RPMI7951 (cell line): ENCODE measurements at regions not wholly inside any gene's neighbourhood (a gene's known extent, or its start where the extent isn't known, plus 50 kb on each side); places are given as distances from the start of the nearest gene placed in this dataset.
"Not testable (repeated sequence)": the region's sequence is repeated elsewhere in the genome, so short reads cannot be mapped to it uniquely, and the experiment has no call there.

Experiments
- DNase-seq: peaks from one replicate; pipeline ENCODE4 v3.0.0-alpha.2; 2012; ENCODE audit warnings: low read depth

DNA sequence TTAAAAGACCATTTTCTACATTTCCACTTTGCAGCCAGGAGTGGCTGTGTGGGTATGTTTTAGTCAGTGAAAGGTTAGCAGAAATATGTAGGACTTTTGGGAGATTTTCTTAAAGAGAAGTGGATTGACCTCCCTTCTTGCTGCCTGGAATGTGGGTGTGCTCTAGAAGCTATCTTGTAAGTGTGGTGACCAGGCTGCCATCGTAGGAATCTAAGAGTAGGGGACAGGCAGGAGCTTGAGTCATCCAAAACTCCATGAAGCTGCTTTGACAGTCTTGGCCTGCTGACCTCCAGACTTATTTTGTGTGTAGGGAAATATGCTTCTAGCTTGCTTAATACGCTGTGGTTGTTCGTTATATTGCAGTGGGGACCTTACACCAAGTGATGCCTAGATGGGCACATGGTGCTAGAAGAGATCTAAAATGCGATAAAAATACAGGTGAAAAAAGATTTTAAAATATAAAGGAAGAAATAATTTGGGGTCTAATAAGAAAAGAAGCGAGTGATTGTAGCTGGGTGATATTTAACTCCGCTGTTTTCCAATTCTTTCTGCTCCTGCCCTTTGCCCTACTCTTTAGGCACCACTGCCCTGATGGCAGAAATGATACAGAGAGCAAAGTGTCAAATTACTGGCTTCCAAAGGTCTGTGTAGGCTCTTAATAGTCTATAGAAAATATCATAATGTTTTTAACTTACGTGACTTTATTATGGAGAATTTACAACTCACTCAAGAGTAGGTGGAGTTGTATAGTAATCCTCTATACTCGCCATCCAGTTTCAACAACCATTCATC lies 298.2 kb upstream of the ZNF608 start:
- peak; percentile 69 for DNase-seq

DNA sequence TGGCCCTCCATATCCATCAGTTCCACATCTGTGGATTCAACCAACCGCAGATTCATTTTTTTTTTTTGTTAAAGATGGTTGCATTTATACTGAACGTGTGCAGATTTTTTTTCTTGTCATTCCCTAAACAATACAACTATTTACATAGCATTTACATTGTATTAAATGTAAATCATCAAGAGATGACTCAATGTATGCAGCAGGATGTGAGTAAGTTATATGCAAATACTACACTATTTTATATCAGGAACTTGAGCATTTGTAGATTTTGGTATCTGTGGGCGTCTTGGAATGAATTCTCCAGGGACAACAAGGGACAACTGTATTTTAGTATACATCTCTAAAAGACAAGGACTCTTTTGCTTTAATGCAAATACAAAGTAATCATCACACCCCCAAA lies 299.2 kb upstream of the ZNF608 start:
- no peak for DNase-seq

DNA sequence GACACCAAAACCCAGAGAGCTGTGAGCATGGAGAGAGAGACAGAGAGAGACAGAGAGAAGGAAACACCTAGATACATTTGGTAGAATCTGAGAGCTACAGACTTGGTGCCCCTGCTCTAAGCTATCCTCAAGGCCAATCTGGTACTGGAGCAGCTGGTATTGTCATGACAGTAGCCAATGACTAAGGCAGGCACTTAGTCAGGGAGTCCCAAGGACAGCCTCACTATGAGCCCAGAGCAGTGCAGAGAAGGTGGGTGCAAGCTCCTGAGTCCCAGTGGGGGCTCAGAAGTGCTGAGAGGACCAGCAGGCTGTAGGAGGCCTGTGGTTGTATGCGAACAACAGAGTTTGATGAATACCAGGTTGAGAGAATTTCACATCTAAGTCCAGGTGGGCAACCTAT lies 300.4 kb upstream of the ZNF608 start:
- DNase-seq, result no peak

DNA sequence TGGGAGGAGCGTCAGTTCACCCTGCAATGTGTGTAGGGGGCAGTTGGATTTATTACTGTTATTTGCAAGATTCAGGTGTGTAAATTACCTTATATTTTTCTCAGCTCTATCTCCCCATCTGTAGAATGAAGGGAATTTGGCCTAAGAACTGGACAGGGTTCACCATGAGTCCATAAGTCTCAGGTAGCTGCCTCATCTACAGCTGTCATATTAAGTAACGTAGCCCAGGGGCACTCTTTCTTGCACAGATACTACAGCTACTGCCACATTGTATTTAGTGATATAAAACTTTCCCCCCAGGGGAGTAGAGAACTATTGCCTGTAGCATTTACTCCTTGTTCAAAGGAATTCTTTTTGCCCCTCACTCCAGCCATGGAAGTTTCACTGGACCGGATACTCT lies 301.4 kb upstream of the ZNF608 start:
- no peak for DNase-seq

DNA sequence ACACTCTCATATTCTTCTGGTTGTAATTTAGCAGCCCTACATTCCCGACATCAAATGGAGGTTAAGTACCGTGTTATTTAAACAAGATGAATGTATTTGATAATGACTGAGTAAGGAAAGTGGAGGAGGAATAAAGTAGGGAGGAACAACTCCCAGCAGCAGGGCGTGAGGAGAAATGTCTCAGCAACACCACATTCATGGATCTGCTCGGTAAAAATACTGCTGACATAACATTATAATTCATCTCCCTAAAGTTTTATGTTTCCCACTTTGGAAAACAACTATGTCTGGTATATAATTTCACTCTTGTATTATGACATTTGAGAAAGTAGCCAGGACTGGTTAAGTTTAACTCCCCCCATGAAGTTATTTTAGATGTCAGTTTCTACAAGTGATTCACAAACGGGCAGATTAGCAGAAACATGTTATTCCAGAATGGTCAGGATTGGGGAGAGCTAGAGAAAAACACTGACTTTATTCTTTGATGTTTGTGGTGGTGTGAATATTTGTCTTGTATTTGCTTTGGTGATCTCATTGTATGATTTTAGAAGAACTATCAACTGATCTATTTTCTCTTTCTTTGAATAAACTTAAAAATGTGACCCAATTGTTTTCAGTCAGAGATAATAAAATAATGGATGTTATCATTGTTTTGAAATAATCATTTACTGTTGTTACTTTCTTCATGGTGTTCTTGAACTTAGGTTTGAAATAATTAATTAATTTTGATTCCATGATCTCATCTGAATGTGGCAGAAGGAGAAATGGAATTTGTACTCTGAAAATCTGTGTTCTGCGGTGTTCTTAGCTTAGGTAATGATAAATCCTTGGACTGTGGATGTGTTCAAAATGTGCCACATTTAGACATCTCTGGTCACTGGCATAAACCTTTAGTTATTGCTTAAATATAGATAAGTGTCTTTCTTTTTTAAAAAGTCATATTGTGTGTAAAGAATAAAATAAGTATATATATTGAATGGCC lies 303.6 kb upstream of the ZNF608 start:
- no peak for DNase-seq

DNA sequence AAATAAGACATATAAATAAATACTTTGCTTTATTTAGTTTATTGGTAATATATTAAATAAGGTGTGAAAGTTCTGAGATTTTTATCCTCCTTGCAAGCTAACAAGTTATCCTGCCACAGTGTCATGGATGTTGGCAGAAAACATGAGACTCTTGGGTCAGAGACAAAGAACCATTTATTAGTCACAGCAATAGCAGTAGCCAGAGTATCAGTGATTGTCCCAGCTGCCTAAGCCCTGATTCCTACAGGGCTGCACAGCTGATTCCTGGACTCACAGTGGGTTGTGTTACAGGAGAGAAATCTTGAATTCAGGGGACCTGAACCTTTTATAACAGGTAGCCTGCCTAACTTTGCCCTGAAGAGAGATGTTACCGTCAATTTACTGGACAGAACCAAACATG lies 304.5 kb upstream of the ZNF608 start:
- DNase-seq, result no peak

DNA sequence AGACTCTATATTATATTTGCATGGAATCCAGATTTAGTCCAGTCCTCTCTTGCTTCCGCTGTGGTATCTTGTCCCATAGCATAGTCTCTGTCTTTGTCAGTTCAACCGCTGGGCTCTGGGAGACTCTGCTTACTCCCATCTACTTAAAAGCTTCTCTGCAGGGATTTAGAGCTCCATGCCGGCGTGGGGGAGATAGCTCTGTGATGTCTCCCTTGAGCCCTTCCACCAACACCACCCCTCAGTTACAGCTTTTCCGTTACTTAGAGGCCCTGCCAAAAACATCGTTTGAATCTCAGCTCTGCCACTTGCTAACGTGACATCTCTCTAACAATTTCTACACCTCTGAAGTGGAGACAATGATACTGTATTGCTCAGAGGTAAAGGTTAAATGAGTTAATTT lies 306.1 kb upstream of the ZNF608 start:
- DNase-seq, result no peak

DNA sequence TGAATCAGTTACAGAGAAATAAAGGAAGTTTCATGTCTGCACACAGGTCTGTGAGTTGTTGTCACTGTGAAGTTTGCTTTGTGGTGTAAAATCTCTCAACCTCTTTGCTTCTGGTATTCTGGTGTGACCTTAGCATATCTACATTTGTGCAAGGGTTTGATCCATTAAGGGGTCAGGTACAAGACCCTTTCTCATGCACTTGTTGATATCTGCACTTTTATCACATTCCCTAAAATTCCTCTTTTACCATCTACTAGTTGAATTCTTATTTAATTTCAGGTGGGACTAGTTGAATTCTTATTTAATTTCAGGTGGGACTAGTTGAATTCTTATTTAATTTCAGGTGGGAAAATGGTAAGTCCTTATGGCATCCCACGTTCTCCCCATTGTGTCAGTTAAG lies 306.7 kb upstream of the ZNF608 start:
- no peak for DNase-seq

DNA sequence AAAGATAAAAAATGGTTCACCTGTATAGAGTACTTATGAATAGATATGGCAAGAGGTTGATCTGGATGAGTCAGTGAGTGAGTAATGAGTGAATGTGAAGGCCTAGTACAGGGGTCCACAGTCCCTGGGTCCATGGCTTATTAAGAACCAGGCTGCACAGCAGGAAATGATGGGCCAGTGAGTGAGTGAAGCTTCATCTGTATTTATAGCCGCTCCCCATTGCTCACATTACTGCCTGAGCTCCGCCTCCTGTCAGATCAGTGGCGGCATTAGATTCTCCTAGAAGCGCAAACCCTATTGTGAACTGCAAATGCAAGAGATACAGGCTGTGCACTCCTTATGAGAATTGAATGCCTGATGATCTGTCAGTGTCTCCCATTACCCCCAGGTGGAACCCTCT lies 307.7 kb upstream of the ZNF608 start:
- DNase-seq, result no peak

DNA sequence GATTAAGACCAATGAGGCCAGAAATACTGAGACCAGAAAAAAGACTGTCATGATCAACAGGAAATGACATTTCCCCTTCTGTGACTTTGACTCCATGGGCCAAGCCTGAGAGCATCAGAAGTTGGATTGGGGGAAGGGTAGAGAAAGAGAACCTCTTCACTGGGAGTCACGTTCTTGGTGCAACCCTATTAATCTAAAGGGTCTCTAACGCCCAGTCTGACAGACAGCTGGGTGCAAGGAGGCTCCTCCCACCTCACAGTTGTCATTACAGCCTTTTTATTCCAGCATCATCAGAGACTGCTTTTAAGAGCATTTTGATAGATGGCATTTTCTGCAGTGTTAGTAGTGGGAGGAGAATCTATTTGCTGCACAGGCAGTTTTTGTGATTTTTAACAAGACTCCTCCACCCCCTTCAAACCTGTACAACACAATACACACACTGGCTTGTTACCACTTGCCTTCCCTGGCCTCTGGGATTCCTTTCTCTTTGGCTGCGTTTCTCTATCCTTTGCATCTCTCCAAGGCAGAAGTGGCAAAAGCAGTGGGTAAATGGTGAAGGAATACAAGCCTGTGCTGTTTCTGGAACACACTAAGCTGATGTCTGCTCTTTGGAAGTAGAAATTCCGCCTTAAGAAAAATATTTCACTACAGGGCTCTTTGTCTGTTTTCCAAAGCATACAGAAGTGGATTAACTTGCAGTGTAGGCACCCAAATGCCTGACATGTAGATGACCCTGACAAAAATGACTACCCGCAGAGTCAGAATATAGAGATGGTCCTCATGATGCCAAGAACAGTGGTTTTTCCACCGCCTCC lies 310.4 kb upstream of the ZNF608 start:
- DNase-seq, result no peak

DNA sequence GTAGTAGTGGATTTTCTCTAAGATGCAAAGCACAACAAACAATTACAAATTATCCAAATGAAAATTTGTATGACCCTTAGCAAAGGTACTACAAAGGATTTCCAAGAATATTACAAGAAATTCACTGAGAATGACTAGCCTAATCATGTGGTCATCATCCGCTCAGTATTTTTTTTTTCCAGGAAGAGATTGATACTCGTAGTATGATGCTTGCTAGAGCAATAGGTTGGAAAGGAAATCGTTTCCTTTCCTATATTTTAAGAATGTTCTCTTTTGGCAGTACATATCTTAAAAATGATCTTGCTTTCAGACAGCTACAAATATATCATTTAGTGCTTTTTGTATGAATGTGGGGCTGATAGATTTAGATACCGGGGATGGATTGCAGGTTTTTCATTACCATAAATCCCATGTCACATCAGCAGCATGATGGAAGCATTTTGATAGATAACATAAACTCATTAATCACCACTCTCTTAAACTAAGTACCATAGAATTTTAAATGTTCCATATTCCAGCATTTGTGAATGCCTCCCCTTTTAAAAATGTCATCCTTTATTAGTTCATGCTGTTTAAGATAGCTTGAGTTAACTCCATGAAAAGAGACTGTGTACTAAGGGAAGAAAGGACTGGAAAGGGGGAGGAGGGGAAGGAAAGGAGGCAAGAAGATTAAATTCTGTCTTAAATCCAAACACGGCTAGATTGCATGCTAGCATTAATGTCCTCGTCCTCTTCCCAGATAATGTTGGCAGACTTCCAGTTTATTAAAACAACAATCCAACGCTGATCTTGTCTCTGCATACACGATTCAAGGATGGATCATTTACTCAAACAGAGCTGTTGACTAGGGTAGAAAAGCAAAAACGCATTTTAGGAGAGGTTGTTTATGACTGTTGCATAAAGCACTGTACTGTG lies 311.7 kb upstream of the ZNF608 start:
- DNase-seq, result peak; percentile 63

DNA sequence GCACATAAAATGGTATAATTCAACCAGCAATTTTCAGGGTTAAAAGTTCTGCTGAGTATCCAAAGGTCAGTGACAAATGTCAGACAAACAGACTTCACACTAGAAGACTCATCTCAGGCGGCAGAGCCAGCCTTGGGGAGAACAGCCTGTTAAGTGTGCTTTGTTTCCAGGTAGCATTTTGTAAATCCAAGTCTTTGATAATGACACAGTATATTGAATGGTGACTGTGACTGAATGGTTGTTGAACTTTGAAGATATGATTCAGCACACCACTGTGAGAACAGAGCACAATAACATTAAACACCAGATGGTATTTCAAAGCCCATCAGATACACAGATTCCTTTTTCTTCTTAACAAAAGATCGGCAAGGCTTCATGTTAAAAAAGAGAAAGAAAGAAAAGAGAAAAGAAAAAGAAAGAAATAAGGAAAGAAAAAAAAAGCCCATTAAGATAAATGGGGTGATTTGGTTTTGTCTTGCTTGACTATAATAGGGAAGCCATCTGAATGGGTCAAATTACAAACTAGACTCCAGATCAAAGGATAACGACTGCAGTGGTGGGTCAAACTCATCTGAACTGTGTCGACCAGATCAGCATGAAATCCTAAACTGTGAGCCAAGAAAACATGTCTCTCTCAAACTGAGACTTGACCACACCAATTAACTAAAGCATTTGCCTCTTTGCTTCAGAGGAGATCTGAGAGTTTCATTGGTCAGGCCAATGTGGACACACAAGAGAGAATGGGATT lies 313.0 kb upstream of the ZNF608 start:
- peak; percentile 82 for DNase-seq

DNA sequence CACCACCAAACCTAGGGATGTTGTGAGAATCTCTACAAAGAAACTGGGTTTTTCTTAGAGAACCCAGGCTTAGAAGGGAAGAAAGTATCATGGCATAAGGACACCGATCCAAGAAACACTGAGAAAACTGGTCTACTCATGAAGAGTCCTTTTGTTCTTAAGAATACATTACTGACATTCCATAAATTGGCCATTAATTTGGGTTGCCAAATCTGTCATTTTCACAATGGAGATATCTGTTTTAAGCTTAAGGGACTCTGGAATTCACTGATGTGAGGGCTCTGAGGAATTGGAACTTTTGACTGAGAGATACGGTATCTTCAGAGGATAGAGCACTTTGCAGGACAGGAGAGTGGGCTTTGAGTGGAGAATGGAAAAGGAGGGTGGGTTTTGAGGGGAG lies 315.3 kb upstream of the ZNF608 start:
- peak; percentile 17 for DNase-seq

DNA sequence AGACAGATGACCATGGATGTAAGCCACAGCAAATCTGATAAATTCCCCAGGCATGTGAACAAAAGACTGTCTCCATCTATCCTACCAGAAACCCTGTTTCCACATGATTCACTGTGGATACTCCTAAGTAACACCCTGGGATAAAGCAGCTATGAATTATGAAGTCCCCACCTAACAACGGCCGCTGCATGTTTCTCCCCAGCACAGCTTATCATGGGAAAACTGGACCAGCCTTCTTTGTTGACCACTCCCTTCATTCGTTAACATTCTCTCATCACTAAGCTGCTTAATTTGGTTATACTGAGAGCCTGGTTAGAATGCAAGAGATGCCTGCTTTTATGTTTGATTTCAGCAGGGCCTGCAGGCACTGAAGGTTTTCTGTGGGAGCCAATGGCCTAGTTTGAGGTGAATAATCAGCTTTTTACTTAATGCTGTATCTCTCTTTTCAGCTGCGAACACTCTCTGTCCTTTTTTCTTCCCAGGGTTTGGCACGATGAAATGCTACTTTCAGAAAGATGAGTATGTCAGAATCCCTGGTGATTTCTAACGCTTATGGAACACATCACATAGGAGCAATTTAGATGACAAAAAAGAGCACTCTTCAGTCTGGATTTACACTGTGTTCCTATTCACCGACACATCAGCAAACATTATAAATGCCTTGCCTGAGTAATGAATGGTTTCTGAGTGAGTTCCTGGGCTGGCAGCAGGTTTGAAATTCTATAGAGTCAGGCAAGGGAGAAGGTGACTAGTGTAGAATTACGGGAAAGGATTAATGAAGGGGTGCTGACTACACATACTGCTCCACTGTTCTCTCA lies 318.4 kb upstream of the ZNF608 start:
- no peak for DNase-seq

DNA sequence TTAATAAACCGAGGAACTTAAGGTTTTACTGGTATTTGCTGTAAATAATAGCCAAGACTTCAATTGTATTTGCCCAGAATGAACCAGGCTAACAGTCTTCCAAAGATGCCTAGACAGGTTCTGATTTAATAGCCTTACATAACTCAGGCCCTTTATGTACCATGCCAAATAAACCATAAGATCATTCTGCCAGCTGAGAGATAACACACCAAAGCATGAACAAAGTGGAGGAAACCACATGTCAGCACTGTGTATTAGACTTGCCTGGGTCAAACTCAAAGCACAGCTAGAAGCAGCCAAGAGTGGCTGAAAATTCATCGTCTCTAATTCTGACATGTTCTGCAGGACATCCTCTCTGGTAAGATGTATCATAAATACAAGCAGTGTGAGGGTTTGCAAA lies 319.3 kb upstream of the ZNF608 start:
- DNase-seq, result no peak

DNA sequence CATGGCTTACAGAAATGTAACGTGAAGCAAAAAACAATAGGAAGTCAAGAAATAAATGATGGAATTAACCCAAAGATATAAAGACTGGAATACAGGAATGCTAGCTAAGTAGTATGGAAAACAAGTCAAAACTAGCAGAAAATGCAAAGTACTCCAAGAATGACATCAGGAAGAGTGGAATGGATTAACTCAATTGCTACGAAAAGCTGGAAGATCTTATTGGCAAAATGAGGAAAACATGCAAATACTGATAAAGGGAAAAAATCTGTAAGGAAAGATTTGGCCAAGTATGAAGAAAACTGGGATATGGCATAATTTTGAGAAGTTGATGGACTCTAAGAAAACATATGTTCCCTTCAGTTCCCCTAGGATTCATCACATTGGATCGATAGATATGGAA lies 324.5 kb upstream of the ZNF608 start:
- DNase-seq, result no peak

DNA sequence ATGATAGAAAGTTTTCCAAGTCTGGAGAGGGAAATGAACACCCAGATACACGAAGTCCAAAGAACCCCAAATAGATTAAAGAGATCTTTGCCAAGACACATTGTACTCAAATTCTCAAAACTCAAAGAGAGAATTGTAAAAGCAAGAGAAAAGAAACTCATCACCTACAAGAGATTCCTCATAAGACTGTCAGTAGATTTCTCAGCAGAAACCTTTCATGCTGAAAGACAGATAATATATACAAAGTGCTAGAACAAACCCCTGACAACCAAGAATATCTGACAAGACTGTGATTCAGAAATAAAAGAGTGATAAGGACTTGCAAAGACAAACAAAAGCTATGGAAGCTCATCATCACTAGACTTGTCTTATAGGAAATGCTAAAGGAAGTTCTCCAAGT lies 326.7 kb upstream of the ZNF608 start:
- no peak for DNase-seq

DNA sequence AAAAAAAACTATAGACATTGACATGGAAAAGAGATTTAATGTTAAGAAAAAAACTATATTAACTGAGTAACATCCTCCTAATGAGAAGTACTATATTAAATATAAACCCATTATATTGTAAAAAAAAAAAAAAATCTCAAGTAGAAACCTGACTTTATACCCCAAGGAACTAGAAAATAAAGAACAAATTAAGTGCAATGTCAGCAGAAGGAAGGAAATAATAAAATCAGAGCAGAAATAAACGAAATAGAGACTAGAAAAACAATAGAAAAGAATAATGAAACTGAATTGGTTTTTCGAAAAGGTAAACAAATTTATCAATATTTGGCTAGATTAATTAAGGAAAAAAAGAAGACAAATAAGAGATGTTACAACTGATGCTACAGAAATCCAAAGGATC lies 329.1 kb upstream of the ZNF608 start:
- DNase-seq, result no peak

DNA sequence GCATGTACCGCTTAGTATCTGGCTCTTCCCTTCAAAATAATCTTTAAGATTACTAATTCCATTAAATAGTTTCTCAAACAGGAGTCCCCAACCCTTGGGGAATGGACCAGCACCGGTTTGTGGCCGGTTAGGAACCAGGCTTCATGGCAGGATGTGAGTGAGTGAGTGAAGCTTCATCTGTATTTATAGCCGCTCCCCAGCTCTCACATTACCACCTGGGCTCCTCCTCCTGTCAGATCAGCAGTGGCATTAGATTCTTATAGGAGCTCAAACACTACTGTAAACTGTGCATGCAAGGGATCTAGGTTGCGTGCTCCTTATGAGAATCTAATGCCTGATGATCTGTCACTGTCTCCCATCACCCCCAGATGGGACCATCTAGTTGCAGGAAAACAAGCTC lies 332.6 kb upstream of the ZNF608 start:
- not testable (repeated sequence) for DNase-seq
